AG09319 (cell line): ENCODE measurements at regions not wholly inside any gene's neighbourhood (a gene's known extent, or its start where the extent isn't known, plus 50 kb on each side); places are given as distances from the start of the nearest gene placed in this dataset.

Source experiments
- DNase-seq: peaks from one replicate; pipeline ENCODE4 v3.0.0-alpha.2; 2010; ENCODE audit warnings: low read depth; ENCODE audit errors: extremely low read depth
- TF ChIP-seq, protein P1 (sequence below): IDR thresholded peaks from 2 replicates; pipeline ENCODE4 v1.5.1; 2011; ENCODE audit warnings: low read depth, mild to moderate bottlenecking, inconsistent platforms, low read length, moderate library complexity

DNA sequence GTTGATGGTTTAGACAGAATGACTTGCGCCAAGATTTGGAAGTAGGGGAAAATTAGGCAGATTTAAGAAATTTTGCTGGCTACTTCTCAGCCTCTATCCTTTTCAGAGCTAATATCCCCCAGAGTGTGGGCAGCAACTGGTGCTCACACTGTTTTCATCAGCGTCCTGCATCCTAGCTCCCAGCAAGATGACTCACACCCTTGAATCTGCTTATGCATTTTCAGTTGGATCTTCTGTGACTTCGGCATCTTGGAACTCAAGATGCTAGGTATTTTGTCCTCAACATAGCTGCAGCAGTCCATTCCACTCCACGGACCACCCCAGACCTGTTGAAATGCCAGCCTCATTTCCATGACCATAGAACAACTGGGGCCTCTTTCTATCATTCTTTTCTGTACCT lies 336.1 kb upstream of the NR2F2 start:
- TF ChIP-seq, protein P1, sequence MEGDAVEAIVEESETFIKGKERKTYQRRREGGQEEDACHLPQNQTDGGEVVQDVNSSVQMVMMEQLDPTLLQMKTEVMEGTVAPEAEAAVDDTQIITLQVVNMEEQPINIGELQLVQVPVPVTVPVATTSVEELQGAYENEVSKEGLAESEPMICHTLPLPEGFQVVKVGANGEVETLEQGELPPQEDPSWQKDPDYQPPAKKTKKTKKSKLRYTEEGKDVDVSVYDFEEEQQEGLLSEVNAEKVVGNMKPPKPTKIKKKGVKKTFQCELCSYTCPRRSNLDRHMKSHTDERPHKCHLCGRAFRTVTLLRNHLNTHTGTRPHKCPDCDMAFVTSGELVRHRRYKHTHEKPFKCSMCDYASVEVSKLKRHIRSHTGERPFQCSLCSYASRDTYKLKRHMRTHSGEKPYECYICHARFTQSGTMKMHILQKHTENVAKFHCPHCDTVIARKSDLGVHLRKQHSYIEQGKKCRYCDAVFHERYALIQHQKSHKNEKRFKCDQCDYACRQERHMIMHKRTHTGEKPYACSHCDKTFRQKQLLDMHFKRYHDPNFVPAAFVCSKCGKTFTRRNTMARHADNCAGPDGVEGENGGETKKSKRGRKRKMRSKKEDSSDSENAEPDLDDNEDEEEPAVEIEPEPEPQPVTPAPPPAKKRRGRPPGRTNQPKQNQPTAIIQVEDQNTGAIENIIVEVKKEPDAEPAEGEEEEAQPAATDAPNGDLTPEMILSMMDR, result no peak
- DNase-seq, result no peak

DNA sequence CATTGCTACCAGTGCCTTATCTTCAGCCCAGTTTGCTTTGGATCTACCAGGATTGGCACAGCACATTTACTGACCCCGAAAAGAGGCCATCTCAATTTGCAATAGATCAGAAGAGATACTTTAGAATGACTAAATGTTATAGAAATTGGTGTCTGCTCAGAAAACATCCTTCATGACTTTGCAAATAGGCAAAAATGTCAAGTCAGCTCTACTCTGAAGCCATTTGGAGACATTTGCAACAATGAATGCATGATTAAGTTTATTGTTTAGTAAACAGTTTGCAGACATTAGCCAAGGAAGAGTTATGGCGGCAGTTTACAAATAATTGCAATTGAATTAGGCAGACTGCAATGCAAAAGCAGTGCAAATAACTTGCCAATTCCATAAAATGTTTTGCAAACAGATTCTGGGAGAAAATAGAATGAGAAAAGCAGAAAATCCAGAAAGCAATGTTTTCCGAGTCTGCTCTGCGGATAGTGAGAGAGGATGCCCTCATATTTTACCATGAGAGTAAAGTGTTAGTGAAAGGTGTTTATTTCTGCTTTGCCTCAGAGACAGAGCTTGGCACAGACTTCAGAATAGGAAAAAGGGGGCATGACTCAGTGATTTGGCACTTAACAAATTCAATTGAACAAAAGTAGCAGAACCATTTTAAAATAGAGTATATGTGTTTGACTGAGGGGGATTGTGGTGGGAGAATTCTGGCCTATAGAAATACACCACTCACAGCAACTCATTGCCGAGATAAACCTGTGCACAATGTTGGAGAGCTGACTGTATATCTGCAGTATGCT lies 334.9 kb upstream of the NR2F2 start:
- TF ChIP-seq, protein P1, result no peak

DNA sequence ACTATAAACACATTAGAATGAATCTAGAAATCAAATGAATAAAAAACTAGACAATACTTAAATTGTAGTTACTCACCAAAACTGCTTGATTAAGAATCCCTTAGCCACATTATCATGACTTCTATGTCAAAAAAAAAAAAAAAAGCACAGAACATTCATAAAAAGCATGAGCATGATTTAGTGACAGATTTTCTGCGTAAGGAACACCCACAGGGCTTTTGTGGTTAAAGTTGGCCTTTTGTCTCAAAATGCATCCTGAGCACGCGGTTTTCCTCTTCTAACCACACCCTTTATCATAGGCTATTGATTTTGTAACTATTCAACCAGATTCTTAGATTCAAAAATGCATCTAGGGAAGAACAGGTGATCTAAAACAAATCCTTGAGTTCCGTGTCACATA lies 334.0 kb upstream of the NR2F2 start:
- no peak for DNase-seq

More for the DNA sequence above, 334.9 kb upstream of the NR2F2 start:
- DNase-seq, result no peak

DNA sequence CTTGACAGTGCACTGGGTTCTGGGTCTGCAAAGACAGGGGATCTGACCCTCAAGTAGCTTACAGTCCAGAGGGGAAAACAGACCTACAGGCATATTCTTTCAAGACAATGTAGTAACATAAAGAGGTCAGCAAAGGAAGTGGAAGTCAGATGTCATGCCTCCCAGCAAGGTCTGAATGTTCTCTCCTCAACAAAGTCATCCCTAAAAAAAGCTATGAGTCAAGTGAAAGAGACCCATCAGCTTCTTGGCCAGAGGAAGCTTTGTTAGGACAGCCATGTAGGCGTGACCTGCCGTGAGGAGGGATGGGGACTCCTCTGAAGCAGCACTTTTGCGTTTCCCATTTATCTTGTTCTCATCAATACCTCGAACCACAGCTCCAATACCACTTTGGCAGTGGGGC lies 331.6 kb upstream of the NR2F2 start:
- no peak for DNase-seq
- TF ChIP-seq, protein P1, result no peak

More for the DNA sequence above, 334.0 kb upstream of the NR2F2 start:
- TF ChIP-seq, protein P1, result no peak

DNA sequence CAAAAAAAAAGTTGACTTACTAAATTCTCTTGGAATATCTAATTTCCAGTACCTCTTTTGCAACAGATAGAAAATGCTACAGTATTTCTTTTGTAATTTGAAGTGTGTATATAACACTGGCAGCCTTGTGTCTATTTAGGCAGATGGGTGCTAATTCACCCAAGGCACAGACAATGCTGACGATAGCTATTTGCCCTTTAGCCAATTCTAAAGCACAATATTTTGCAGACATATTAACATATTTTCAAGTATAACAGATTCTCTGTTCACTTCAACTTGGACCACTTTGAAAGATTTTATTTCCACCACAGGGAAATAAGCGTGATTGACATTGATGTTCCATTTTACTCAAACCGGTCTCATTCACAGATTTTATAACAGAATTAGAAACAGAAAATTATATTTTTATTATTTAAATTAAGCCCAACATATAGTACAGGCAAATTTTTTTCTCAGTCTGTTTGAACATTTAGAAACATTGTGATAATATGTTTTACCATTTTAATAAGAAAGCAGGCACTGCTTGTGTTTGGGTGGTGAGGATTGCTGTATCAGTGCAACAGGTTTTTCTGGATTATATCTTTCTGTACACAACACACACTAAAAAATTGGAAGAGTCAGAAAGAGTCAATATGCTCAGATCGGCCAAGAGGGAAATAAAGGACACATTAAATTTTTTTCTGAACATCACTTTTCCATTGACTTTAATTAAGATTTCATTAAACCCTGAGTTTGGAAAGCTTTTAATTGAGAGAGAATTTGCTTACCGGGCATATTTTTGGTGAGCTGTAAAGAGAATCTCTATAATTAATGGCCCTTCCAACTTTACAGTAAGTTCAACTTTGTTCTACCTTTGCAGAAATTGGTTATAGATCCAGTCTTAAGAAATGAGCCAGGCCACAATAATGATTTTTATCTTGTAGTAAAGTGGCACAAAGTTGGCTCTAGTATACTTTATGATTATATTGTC lies 327.3 kb upstream of the NR2F2 start:
- TF ChIP-seq, protein P1, result no peak
- DNase-seq, result no peak

DNA sequence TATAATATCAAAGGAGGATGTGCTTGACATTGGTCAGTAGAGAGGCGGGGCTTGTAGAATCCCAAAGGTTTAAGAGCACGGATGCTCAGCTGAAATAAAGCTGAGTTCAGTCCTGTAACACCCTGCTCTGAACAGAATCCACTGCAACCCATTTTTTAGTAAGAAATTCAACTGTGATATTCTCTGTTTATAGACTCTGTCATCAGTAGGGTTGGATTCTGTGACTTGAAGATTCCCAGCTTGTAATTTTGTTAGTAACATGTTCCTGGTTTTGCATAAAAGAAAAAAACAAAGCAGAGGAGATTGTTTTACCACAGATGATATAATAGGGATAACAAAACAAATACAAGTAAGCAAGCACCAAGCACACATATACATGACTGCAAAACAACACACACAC lies 324.6 kb upstream of the NR2F2 start:
- no peak for DNase-seq
- TF ChIP-seq, protein P1, result no peak

DNA sequence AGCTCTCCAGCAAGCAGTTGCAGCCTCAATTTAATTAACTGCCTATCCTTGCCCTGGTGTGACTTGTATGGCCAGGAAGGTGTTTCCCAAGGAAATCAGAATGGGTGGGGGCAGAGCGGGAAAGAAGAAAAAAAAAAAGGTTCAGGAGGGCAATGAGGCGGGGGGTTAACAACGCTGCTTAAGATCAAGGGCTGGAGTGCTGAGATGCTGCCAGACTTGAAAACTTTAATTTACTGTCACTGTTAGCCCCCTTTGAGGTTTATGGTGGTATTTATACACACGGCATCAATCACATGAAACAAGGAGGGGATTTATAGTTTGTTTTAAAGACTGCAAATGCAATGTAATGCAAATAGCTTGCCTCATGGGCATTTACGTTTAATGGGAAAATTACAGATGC lies 319.4 kb upstream of the NR2F2 start:
- DNase-seq, result no peak
- TF ChIP-seq, protein P1, result no peak
